Retinal pigment epithelial cell (primary cell): ENCODE measurements at regions not wholly inside any gene's neighbourhood (a gene's known extent, or its start where the extent isn't known, plus 50 kb on each side); places are given as distances from the start of the nearest gene placed in this dataset.

Source experiments
- DNase-seq: peaks from one replicate; pipeline ENCODE4 v3.0.0-alpha.2; 2010; ENCODE audit warnings: low read depth
- H3K4me3 ChIP-seq: 2 replicates; pipeline ENCODE4 v1.5.1; 2011; ENCODE audit warnings: mild to moderate bottlenecking, low read length, control low read depth, moderate library complexity
- TF ChIP-seq, protein P1 (sequence below): conservative IDR thresholded peaks from 2 replicates; pipeline ENCODE4 v1.5.1; 2011; ENCODE audit warnings: low read depth, low read length, control low read depth, inconsistent platforms

DNA sequence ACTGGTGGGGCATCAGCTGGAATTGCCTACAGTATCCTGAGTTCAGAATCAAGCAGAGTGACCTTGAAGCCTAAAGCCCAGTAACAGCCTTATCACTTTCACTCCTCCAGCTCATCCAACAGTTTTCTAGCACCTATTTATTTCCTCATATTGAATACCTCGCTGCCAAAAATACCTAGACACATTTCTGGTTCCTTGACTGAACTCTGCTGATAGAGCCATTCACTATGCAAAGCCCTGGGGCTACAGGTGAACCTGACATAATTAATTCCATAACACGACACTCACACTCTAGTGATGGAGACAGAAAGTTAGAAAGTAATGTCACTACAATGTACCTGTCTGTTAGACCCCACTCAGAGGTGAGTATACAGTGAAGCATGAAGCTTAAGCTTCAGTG, 149.0 kb upstream of the STX18 start:
- no peak overlapping the region for H3K4me3 ChIP-seq
- no peak for DNase-seq
- TF ChIP-seq, protein P1, sequence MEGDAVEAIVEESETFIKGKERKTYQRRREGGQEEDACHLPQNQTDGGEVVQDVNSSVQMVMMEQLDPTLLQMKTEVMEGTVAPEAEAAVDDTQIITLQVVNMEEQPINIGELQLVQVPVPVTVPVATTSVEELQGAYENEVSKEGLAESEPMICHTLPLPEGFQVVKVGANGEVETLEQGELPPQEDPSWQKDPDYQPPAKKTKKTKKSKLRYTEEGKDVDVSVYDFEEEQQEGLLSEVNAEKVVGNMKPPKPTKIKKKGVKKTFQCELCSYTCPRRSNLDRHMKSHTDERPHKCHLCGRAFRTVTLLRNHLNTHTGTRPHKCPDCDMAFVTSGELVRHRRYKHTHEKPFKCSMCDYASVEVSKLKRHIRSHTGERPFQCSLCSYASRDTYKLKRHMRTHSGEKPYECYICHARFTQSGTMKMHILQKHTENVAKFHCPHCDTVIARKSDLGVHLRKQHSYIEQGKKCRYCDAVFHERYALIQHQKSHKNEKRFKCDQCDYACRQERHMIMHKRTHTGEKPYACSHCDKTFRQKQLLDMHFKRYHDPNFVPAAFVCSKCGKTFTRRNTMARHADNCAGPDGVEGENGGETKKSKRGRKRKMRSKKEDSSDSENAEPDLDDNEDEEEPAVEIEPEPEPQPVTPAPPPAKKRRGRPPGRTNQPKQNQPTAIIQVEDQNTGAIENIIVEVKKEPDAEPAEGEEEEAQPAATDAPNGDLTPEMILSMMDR: no peak

DNA sequence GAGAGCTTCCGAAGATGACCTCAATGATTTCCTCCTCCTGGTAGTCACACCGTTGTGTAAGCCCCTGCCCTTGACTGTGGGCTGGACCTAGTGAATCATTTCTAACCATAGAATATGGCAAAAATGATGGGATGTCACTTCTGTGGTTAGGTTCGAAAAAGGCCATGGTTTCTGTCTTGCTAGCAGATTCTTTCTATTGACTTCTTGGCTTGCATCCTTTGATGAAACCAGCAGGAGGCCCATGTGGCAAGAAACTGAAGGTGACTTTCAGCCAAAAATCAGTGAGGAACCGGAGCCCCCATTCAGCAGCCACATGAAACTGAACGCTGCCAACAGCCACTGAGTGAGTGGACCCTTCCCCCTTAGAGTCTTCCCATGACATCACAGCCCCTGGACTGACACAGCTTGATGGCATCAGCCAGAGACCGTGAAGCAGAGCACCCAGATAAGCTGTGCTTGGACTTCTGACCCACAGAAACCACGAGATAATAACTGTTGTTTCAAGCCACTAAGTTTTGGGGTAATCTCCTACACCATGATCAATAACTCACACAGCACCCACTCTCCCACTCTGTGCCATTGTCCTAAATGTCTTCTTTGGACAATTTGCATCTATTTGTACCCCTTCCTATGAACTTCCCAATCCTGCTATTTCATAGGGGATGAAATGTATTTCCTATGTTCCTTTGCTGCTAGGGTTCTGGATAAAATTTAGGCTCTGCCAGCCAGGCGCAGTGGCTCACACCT, 148.0 kb upstream of the STX18 start:
- TF ChIP-seq, protein P1: no peak
- no peak overlapping the region for H3K4me3 ChIP-seq
- no peak for DNase-seq

DNA sequence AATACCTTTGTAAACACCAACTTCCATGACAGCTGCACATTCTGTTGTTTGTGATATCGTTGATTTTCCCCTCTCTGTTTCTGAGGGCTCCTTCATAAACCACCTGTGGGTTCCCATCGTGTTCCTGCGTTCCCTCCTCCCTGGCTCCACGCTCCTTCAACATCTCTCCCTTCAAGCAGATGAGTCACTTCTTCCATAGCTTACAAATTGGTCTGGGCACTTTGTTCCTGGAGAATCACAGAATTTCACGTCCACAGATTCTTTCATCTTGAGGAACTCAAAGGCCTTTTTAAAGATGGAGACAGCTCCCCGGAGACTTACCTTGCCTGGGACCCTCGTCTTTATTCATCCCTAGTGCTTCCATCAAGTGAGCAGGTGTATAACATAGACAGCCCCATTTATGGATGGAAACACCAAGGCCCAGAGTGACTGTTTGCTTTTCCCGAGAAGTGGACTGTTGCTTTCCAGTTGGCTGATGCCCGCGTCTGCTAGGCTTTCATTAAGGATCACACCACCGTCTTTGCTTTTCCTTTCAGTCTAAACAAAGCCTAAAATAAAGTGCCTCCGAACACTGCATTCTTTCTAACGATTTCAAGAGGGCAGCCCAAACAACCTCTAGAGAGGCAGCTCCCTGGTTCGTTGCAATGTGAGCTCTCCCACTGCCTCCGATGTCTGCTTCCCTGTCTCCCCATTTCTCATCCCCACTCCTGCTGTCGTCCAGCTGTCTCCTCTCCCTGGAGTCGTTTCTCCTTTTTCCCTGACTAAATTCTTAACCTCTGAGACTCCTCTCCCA, 146.3 kb upstream of the STX18 start:
- DNase-seq: no peak
- TF ChIP-seq, protein P1: no peak
- no peak overlapping the region for H3K4me3 ChIP-seq

DNA sequence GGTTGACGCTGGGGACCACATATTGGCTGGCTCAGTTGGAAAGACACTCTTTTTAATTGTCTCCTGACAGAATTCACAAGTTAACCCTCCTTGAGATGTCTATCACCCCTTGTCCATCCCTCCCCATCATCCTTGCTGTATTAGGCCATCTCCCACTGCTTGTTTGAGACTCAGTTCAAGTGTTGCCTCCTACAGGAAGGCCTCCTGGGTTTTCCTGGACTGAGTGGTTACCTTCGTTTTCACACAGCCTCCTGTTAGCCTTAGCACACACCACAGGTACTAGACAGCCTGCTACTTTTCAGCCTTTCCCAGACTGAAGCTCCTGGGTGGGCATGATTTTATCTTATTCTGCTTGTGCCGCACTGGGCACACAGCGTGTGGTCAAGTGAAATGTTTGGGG, 145.3 kb upstream of the STX18 start:
- DNase-seq: no peak
- TF ChIP-seq, protein P1: no peak
- no peak overlapping the region for H3K4me3 ChIP-seq

DNA sequence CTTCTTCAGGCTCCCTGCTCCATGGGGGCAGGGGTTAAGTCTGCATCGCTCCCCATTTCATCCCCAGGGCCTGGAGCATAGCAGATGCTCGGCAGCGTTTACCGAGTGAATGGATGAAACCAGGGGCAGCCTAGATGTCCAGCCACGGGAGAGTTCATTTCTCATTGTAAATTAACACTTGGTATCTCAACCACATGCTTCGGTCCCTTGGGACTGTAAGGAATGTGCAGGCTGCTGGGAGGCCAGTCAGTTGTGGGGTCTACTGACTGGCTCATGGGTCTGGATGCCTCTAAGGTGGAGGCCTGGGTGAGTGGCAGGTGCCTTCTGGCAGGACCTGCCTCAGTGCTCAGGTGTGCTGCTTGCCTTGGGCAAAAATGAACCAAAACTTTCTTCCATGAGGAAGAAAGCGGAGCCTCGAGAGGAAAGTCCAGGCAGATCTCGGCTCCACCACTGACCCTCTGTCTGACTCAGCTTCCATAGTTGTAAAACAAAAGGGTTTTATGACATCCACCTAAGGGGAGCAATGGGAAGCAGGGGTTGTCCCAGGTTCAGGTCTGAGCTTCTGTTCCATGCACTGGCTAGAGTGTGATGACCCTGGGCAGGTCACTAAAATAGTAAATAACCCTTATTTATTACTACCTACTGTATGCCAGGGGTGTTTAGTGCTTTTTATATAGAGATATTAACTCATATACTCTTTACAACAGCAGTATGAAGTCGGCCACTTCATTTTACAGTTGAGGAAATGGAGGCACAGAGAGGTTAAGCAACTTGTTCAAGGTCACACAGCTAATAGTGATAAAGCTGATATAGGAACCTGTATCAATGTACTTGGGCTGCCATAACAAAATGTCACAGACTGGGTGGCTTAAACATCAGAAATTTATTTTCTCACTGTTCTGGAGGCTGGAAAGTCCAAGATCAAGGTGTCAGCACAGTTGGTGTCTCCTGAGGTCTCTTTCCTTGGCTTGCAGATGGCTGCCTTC, 144.3 kb upstream of the STX18 start:
- TF ChIP-seq, protein P1: no peak
- H3K4me3 ChIP-seq: no peak overlapping the region
- DNase-seq: no peak

DNA sequence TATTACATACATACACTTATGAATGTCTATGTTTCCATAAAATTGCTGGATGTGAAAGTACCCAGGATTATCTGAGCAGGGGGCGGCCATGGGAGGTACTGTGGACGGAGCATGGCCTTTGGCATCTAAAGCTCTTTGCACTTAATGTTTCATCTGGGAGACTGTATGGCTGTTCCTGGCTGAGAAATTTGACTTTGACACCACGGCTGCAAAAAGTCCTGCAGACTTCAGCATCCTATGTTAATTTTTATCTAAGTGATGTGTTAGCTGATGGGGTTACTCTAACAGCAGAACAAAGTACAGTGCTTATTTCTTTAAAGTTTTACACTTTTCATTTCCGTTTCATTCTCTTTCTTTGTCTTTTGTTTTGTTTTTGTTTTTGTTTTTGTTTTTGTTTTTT, 139.8 kb upstream of the STX18 start:
- DNase-seq: no peak
- H3K4me3 ChIP-seq: no peak overlapping the region
- TF ChIP-seq, protein P1: no peak
